ENCODE measurements at regions not wholly inside any gene's neighbourhood (a gene's known extent, or its start where the extent isn't known, plus 50 kb on each side); places are given as distances from the start of the nearest gene placed in this dataset.

DNA sequence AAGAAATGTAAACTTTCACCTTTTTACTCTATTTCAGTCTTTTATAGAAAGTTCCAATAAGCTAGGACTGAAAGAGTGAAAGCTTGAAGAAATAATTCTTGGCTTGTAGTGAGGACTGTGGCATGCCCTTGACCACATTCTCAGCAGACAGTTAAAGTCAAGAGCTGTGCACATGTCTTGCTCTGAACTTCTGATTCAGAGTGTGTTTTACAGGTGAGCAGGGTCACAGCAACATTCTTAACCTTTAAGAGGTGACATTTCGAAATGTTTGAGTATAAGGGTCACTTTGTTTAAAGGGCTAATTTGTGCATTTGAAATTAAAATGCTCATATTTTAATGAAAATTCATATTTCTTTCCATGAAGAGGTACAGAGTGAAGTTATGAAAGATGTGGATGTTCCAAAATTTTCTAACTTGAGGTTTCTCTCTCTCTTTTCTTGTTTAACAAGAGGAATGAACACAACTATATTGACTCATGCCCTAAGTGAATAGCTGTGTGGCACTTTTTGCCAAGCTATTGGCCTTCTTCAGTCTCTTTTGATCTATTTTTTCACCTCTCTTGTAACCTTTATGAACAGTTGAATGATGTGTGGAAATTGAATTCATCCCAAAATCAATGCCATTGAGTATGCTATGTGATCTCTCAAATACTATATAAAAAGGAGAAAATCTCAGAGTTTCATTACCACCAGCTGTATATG is 918.1 kb downstream of the ADGRL2 start:
- no peak for DNase-seq

DNA sequence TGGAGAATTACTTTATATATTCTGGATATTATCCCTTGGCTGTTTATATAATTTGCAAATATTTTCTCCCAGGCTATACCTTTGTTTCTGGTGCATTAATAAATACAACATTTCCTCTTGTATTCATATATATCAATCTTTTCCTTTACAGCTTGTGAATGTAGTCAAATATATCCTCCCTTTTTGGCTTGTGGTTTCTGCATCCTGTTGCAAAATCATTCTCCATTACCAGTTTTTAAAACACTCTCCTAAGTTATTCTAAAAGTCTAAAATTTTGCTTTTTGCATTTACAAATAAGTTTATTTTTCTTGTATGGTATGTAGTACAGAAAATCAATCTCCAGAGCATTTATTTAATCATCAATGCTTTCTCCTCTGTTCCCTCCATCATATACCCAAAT is 909.4 kb downstream of the ADGRL2 start:
- no peak for DNase-seq

DNA sequence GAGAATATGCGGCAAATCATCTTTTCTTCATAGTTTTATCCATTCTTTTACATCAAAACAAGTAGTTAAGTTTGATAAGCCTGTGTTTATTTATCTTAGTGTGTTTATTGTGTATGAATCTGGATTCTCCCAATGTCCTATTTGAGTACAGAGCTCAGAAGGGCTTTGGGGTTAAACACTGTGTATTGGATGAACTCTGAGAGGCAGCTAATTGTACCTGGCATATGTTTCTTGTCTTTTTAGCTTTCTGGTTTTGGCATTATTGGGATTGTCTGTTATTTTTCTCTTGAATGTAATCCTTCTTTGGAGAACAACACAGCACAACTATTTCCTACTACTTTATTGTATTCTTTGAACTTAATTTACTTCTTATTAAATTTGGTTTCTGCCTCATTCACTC is 906.9 kb downstream of the ADGRL2 start:
- DNase-seq, result no peak

DNA sequence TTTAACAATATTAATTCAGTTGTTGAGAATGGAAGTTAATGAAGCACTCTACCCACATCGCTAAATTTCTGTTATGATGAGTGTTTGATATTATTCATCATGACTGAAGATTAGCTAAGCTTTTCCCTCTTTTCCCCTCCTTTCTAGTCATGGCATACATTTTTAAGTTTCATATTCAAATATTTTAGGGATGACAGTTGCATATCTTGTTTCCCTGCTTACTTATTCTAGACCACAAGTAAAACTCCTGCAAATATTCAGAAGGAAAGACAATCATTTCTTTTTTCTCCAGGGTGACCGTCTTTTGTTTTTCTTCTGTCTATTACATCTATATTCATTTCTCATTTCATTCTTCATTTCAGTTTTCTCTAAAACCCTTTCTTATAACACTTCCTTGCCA is 906.0 kb downstream of the ADGRL2 start:
- DNase-seq, result no peak

DNA sequence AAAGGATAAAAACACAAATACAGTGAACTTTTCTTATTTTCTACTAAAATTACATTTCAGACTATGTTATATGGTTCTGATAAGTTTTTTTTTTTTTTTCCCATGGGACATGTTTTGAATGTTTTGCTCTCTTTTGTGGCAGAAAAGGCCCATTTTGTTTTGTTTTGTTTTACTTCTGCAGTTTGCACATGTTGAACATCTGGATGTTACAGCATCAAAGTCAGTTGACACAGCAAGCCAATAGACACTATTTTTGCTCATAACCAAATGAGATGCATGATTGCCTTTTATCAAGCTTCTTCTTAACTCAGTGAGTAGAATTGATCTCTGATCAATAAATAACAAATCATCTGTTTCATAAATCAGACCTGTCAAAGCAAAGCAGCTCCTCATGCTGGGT is 904.2 kb downstream of the ADGRL2 start:
- no peak for DNase-seq

DNA sequence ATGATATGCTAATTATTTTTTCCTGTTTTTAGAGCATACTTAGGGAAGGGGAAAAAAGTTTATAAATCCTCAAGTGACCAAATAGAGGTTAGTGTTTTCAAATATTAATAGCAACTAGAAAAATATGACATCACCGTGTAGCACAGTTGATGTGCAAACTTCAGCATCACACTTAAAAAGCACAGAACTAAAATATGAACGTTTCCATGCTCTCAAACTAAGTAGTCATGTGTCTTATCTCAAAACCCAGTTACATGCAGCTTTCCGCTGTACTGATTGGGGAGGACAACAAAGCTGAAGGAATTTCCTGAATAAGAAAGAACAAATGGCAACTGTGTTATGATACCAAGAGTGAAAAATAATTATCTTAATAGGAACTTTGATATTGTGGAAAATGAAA is 903.7 kb downstream of the ADGRL2 start:
- DNase-seq, result no peak

DNA sequence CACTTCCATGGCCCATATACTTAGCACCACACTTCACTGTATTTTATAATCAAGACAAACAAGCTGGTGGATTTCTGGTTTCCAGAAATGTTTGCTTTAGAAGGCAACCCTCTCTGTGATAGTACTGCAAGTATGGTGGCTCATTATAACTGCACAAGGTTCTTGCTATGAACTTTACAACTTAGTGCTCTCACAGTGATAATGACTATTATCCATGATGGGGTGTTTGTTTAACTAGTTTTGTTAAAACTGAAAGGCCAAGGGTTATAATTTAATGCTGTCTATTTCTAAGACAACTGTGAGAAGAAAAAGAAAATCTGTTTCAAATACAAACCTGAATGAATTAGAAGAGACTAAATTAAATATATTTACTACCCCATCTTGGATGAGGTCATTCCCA is 903.2 kb downstream of the ADGRL2 start:
- DNase-seq, result no peak

DNA sequence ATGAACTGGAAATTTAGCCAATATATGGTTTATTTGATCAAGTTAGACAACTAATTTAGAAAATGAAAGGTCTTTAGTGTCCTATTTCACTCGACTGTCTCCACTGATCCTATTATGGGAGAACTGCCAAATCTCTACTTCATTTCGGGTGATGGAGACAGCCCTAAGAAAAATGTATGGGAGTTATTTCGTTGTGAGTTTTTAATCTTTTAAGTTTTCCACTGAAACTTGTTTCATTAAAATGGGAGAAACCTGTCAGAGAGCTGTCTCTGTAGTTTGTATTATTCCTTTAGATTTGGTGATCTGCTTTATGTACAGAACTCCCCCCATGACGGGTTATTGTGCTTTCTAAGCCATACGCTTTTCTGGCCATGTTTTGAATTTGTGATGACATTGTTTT is 899.7 kb downstream of the ADGRL2 start:
- DNase-seq, result no peak

DNA sequence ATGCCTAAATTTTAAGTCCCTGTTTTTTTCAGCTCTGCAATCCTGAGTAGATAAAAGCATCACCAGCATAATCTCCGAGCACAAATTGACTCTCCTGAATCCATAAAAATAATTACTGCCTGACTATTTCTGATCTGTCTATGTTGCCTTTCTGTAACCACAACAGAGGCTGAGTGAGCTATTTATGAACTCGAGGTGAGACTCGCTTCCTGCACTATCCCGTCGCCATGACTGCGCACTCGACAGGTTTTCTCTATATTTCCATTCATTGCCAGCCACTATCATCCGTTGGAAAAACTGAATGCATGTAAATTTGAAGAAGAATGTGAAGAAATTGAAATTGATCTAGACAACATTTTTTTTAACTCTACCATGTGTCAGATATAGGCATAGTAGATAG is 897.2 kb downstream of the ADGRL2 start:
- DNase-seq, result no peak

DNA sequence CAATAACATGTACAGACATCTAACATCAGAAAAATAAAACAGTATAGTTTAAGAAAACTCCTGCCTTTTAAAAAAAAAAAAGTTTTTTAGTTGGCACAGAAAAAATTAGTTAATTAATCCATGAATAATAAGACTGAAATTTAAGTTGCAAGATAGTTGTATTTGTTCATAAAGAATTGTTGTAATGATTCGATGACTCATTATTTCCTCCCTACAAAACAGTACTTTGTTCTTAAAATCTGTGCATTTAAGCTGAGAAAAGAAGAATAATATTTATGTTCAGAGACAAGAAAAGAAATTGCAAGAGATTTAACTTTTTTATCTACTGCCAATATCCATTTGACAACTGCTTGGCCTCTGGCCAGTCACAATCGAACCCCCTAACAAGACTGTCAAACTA is 894.7 kb downstream of the ADGRL2 start:
- no peak for DNase-seq

DNA sequence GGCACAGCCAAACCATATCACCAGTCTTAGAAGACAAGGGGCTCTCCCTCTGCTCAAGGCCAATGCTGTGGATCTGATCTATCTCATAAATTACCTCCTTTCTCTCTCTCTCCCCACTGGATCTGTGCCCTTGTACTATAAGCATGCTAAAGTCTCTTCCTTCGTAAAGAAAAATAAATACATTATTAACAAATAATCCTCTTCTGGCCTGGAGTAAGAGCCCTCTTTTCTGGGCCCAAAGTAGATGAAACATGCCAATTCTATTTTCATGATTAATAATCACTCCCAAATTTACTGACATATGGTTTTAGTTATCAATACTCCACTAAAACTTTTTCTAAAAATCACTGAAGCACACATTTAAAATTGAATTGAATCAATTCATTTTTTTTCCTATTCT is 889.7 kb downstream of the ADGRL2 start:
- no peak for DNase-seq

DNA sequence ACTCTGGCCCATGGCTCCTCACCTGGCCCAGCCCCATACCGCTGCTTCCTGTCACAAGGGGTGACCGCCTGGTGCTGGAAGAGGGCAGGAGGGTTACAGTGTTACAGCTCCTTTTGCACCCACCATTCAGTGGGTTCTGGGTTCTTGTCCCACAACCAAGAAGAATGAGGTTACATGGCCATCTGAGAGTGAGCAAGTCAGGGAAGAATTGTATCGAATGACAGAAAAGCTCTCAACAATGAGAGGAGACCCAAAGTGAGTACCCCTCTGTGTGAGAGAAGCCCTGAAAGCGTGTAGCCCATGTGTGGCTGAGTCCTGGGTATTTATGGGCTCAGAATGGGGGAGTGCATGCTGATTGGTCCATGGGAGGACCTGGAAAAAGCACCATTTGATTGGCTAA is 888.5 kb downstream of the ADGRL2 start:
- no peak for DNase-seq

DNA sequence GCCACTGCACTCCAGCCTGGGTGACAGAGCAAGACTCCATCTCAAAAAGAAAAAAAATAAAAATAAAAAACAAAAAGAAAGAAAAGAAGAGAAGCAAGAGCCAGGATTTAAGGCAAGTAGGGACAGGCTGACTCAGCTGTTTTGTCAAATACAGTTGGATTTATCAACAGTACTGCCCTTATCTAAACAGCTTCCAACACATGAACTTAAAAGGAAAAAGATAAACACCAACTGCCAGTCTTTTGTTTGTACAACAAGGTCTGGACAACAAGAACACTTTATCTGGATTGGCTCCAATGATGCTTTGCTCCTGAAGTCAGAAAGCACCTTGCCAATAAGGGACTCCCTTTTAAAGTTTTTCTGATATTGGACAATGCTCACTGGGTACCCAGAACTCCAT is 886.0 kb downstream of the ADGRL2 start:
- DNase-seq, result no peak

DNA sequence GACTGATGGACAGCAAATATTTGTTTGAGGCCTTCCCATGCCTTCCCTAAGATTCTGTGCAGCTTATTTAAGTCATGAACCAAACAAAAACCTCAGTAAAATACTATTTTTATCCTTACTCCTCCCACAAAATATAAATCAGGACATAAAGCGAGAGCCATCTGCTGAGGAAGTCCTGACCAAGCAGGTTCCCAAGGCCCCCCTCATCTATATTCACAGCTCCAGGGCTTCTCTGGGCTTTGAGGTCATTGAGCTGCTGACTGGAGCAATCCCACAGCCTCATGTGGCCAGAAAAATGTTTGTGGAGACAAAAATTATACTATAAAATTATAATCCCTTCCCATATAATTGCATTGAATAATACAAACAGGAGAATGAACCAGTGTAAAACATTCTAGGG is 846.2 kb downstream of the ADGRL2 start:
- DNase-seq, result no peak

DNA sequence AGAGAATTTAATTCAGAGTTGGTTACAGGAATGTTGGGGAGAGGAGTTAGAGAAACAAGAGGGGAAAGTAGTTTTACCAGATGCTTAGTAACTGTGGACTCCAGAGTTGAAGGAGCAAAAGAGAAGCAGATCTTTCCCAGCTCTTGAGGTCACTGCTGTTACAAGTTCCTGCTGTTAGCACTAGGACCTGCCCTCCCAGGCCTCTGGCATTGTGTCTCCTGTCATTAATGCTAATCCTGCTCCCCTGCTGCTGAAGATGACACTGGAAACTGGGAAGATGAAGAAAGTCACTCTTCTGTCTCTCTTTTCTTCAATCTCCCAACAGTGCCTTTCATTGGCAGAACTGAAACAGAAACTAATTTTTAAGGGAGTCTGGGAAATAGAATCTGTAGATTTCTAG is 845.6 kb downstream of the ADGRL2 start:
- DNase-seq, result no peak

DNA sequence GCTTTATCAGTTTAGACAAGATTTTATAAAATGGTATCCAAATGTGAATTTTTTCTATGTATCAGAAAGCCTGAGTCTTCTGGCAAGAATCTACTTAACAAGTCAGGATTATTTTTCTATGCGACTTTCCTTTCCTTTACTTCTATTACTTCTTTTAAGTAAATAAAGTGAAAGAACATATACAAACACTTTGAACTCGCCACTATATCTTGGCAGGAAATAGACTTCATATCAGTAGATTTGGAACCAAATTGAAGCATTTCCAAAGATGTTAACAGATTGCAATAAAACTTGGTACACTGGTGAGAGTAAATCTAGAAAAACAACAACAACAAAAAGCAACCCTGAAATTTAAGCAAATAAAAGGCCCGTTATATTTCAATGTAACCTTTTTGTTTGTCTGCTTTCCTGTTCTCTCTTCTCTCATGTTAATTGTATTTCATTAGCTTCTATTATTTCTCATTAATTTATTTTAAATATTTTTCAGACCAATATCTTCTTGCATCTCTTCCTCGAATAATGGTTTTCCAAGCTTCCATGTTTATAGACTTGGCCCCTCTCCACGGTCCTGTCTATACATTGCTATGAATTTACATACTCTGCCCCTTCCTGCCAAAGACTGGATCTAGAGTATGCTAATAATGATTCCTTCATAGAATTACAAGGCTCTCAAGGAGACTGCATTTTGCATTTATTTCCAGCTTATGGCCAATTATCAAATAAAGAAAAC is 843.6 kb downstream of the ADGRL2 start:
- DNase-seq, result no peak

DNA sequence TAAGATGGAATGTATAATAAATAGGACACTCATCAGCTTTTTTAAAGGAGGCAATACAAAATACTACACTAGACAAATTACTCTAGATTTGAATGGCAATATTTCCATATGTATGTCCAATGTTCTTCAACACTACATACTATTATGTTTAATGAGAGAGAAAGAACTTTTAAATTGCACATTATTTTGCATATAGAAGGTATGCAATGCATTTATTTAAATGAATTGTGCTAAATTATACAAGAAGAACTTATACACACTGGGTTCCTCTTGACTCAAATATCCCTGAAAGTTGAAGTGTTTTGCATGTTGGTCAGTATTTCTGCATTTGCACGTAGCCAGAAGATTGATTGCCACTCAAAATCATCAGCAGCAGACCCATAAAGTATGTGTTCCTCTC is 839.6 kb downstream of the ADGRL2 start:
- DNase-seq, result no peak

DNA sequence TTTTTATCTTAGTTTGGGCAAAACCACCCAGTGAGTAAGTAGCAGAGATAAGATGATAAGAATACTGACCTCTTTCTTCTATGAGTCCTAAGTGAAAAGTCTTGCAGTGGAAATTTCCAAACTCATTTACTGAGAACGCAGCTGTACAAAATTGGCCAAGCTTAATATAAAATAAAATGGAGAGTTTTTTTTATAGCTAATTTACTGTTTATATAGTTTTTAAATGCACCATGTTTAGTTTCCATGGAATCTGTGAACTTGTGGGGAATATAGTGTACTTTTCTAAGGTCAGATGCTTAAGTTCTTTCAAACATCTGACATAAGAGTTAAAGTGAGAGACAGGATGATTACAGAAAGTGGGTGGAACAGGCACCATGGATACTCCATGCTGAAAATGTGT is 833.5 kb downstream of the ADGRL2 start:
- no peak for DNase-seq

DNA sequence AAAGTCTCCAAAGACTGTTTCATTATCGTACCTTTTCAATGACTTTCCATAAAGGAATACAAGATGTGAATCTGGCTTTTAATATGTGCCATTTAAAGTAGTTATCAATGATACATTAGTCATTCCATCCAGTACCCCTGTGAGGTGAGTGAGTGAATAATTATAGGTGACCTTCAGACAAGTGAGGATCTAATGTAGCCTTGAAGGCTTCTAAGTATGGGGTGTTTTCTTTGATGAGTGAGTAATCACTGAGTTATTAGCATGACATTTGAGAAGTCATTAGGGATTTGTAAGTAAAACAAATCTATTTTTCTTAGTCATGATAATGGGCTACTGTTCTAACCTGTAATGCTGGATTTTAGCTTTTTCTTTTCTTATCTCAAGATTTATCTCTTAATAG is 831.4 kb downstream of the ADGRL2 start:
- DNase-seq, result no peak

DNA sequence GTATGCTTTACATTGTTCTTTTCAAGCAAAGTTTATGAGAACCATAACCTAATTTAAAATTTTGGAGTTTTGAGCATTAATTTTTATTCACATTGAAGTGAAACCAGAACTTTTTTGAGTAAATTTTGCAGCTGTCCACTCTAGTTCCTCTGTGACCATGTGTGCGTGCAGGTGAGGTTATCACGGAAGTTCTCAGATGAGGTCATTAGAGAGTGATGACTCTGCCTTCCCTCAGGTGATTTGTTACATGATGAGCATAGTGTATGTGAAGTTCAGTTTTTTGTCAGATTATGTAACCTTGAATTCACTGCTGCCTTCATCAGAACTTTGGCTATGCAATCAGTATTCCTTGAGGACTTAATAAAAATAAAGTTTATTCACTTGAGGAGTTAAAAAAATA is 828.2 kb downstream of the ADGRL2 start:
- no peak for DNase-seq

DNA sequence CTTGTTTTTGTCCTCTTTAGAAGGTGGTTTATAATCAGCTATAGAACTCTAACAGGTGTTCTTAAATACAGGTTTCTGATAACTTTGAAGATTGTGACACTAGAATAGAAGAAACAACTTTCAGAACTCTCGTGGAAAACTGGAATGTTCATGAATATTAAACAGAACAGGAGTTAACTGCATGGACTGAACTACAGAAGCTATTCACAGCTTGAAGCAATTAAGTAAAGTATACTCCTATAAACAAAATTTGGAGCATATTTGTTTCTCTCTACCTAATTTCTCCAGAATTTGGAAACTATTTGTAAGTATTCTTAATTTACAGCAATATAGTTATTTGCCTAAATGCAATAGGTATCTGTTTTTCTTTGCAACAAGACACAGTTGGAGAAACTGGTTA is 824.8 kb downstream of the ADGRL2 start:
- DNase-seq, result no peak

DNA sequence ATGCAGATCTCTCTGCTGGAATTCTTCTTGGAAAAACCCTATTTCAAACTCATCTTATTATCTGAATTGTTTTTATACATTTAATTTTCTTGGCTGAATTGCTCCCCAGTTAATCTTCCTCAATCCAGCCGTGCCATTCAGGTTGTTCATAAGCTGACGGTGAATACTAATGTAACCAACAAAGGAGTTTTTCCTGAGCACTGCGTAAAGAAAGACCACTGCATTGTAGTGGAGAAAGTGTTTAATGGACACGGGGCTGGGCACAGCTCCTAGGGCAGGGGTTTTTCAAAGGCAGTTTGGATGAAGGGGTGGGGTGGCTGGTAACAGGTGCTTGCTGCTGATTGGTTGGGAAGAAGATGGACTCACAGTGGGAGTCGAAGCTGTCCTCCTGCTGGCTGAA is 820.3 kb downstream of the ADGRL2 start:
- DNase-seq, result no peak

DNA sequence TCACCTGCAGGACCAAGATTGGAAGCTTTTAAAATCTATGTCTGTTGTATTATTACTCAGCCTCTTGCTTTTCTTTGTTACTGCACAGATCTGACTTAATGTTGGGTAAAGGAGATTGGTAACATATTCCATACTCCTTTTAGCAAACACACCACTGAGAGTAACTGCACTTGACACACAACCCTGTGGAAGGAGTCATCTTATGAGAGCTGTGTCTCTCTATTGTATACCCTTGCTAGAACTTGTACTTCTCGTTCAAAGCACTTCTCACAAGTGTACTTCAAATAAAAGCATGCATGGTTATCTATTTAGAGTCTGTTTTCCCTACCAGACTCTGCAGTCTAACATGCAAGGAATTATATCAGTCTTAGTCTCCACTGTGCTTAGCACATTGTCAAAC is 813.4 kb downstream of the ADGRL2 start:
- DNase-seq, result no peak

DNA sequence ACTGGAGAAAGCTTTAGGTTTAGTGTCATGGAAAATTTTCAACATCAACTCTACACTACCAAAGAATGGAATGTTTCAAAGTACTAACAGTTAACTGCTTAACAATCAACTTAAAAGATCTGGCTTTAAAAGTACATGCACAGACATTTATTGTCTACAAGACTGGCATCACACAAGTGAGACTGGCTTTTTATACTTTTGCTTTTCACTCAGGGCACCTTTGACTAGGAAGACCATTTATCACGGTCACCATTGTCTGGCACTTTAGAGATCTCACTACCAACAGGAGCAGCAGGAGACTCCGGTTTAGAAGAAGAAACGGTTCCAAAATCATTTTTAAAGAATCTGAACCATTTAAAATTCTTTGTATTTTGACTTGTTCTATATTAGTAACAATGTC is 812.3 kb downstream of the ADGRL2 start:
- DNase-seq, result no peak

DNA sequence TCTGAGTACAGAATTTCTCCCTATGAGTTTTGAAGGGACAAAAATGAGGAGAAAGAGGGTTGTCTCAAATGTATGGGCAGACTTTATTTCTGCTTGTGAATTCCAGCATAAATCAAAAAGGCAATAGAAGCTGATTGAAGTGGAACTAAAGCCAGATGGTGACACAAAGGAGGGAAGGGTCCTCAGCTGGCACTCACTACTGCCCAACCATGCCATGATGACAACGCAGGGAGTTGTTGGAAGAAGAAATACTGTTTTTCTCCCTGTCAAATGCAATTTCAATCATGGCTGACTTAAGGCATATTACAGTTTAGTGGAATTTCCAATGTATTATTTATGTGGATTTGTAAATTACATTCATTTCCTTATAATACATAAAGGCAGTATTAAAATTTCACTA is 805.8 kb downstream of the ADGRL2 start:
- no peak for DNase-seq
